OCI-LY3 (cell line): ENCODE measurements at regions not wholly inside any gene's neighbourhood (a gene's known extent, or its start where the extent isn't known, plus 50 kb on each side); places are given as distances from the start of the nearest gene placed in this dataset.

ENCODE experiments used
- H2AFZ ChIP-seq: fragments of 200-600, 300-600 bp; shearing (Covaris generic); 2 replicates; pipeline ENCODE4 v1.6.0; 2014; ENCODE audit warnings: antibody characterized with exemption, low read depth, low read length
- H3K27ac ChIP-seq: fragments of 200-600, 300-600 bp; sonication (generic); 2 replicates; pipeline ENCODE4 v1.5.1; 2014; ENCODE audit warnings: mild to moderate bottlenecking, low read length, moderate library complexity, mixed read lengths
- H3K27me3 ChIP-seq: fragments of 200-600, 300-600 bp; sonication (generic); 2 replicates; pipeline ENCODE4 v1.6.1; 2014; ENCODE audit warnings: low read depth, low read length, mixed read lengths
- H3K36me3 ChIP-seq: fragments of 200-600, 300-600 bp; sonication (generic); replicated peaks from 2 replicates; pipeline ENCODE3; 2014; ENCODE audit warnings: low read depth, low read length, mixed read lengths
- H3K4me1 ChIP-seq: fragments of 300-600, 200-600 bp; sonication (generic); 2 replicates; pipeline ENCODE4 v1.6.1; 2014; ENCODE audit warnings: low read length, mixed read lengths
- H3K4me2 ChIP-seq: fragments of 200-600, 300-600 bp; sonication (generic); 2 replicates; pipeline ENCODE4 v1.6.1; 2014; ENCODE audit warnings: low read length, mixed read lengths
- H3K4me3 ChIP-seq: fragments of 300-600, 200-600 bp; sonication (generic); 2 replicates; pipeline ENCODE4 v1.5.1; 2014; ENCODE audit warnings: antibody characterized with exemption, mild to moderate bottlenecking, low read length, moderate library complexity
- H3K79me2 ChIP-seq: fragments of 300-600, 200-600 bp; shearing (Covaris generic); 2 replicates; pipeline ENCODE4 v1.6.1; 2014; ENCODE audit warnings: mild to moderate bottlenecking, low read length, mixed read lengths
- H3K9ac ChIP-seq: fragments of 300-600, 200-600 bp; shearing (Covaris generic); 2 replicates; pipeline ENCODE4 v1.6.0; 2014; ENCODE audit warnings: mild to moderate bottlenecking, low read length, moderate library complexity
- H3K9me3 ChIP-seq: fragments of 200-600, 300-600 bp; shearing (Covaris generic); 2 replicates; pipeline ENCODE4 v1.6.1; 2014; ENCODE audit warnings: low read length, mixed read lengths; ENCODE audit not compliant: insufficient read depth
- H4K20me1 ChIP-seq: fragments of 200-600, 300-600 bp; sonication (generic); 2 replicates; pipeline ENCODE4 v1.6.1; 2016; ENCODE audit warnings: low read length, mixed read lengths; ENCODE audit not compliant: insufficient read depth
- EZH2phosphoT487 ChIP-seq: fragments of 200-600 bp; shearing (Covaris generic); IDR thresholded peaks from 2 replicates; pipeline ENCODE4 v1.6.1; 2018; ENCODE audit warnings: antibody characterized with exemption, mixed run types, low read depth
- TF ChIP-seq, protein P1 (sequence below): fragments of 200-600, 300-600 bp; sonication (generic); IDR thresholded peaks from 2 replicates; pipeline ENCODE4 v1.5.1; 2014; ENCODE audit warnings: antibody characterized with exemption, low read length, low read depth

DNA sequence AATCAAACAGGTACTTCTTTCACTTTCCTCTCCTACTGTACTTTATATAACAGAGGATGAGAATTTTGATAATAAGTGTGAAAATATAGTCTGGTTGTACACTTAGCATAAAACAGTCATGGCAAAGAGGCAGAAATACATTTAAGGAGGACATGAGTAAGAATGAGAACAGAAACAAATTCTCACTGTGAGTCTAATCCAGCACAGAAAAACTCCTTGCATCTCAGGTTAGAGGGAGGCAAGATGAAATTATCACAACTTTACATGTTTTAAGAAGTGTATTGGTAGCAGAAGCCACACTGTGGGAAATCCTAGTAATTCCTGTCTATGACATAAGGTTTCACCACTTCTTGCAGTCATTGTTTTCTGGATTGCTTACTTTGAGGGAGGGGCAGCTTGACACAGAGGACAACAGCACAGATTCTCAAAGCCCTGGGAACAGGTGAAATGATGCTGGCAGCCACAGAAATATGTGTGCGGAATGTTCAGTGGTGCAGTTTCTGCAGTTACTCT is 733.6 kb upstream of the GBE1 start:
- H3K79me2 ChIP-seq = no peaks in the 10 kb centered on the region
- H3K9me3 ChIP-seq = no peaks in the 10 kb centered on the region
- peaks cover 26% of the 10 kb centered on the region for H3K4me1 ChIP-seq
- no peak overlapping the region for H3K9ac ChIP-seq
- no peak overlapping the region; the same call in 1 of the 2 replicates for H3K4me2 ChIP-seq
- no peaks in the 10 kb centered on the region for H4K20me1 ChIP-seq
- H3K27me3 ChIP-seq = no peaks in the 10 kb centered on the region
- no peak overlapping the region for H3K4me3 ChIP-seq
- TF ChIP-seq, protein P1, sequence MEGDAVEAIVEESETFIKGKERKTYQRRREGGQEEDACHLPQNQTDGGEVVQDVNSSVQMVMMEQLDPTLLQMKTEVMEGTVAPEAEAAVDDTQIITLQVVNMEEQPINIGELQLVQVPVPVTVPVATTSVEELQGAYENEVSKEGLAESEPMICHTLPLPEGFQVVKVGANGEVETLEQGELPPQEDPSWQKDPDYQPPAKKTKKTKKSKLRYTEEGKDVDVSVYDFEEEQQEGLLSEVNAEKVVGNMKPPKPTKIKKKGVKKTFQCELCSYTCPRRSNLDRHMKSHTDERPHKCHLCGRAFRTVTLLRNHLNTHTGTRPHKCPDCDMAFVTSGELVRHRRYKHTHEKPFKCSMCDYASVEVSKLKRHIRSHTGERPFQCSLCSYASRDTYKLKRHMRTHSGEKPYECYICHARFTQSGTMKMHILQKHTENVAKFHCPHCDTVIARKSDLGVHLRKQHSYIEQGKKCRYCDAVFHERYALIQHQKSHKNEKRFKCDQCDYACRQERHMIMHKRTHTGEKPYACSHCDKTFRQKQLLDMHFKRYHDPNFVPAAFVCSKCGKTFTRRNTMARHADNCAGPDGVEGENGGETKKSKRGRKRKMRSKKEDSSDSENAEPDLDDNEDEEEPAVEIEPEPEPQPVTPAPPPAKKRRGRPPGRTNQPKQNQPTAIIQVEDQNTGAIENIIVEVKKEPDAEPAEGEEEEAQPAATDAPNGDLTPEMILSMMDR = no peak
- TF ChIP-seq EZH2phosphoT487 = no peak
- H3K36me3 ChIP-seq = no peaks in the 10 kb centered on the region
- H3K27ac ChIP-seq = no peak overlapping the region
- no peak overlapping the region for H2AFZ ChIP-seq

DNA sequence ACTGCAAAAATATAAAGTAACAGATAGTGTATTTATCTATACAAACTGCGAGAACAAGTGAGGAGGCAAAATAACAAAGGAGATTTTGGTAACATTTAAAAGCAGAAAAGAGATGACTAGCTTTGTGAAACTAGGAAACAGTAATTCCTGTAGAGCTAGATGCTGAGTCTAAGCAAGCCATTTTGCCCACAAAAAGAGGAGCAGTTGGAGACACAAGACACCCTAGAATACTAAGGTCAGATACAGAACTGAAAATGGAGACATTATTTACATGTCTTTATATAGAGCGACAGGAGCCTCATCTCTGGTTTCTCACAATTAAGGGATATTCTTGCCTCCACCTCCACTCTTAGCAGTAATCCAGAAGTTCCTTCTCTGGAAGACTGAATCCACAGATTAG is 732.4 kb upstream of the GBE1 start:
- Histone ChIP-seq H2AFZ (no peak overlapping the region), H3K27ac (no peak overlapping the region), H3K36me3 (no peaks in the 10 kb centered on the region), H3K9me3 (no peaks in the 10 kb centered on the region), H3K4me1 (peaks cover 26% of the 10 kb centered on the region), H3K4me3 (no peak overlapping the region), H3K79me2 (no peaks in the 10 kb centered on the region), H4K20me1 (no peaks in the 10 kb centered on the region), H3K27me3 (no peaks in the 10 kb centered on the region), H3K4me2 (peak overlapping the region; percentile 37), H3K9ac (no peak overlapping the region)
- TF ChIP-seq, protein P1 = no peak
- TF ChIP-seq EZH2phosphoT487 = no peak

DNA sequence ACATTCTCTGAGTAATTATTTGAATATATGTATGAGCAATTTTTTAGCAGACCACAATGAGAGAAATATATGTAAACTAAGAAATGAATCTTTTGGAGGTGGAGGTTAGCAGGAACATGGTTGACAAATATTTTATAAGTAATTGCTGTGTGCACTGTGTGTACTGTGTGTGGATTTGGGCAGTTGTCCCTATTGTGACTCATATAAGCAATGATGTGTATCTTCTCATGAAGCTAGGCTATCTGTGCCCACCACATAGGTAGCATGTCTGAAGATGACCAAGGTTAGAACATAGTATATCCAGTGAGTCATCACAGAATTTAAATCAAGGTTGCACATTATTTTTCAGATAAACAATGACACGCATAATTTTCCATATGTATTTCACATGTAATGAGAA is 713.9 kb upstream of the GBE1 start:
- H3K36me3 ChIP-seq = peaks cover 2% of the 10 kb centered on the region
- no peaks in the 10 kb centered on the region for H4K20me1 ChIP-seq
- H3K27me3 ChIP-seq = no peaks in the 10 kb centered on the region
- H3K4me2 ChIP-seq = no peak overlapping the region
- no peaks in the 10 kb centered on the region for H3K79me2 ChIP-seq
- H3K4me1 ChIP-seq = no peaks in the 10 kb centered on the region
- no peak for TF ChIP-seq EZH2phosphoT487
- TF ChIP-seq, protein P1 = no peak
- no peak overlapping the region for H3K27ac ChIP-seq
- no peak overlapping the region for H3K9ac ChIP-seq
- H3K4me3 ChIP-seq = no peak overlapping the region
- H2AFZ ChIP-seq = no peak overlapping the region
- no peaks in the 10 kb centered on the region for H3K9me3 ChIP-seq

DNA sequence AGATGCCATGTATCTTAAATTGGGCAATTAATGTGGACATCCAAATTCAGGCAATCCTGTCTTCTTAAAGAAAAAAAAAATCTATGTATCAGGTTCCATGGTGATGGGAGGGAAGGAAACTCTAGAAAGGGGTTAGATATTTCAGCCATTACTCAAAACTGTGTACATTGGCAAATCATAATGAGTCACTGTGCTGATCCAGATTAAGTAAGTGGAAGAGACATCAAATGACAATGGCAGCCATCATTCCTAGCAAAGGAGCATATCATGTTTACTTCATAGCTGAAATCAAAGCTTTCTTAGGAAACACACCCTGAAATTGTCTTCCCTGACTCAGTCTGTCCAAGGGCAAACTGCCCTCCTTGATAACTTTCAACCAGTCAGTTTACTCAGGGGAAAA is 713.3 kb upstream of the GBE1 start:
- Histone ChIP-seq H3K4me1 (no peaks in the 10 kb centered on the region), H4K20me1 (no peaks in the 10 kb centered on the region), H3K27me3 (no peaks in the 10 kb centered on the region), H2AFZ (no peak overlapping the region), H3K27ac (no peak overlapping the region), H3K79me2 (no peaks in the 10 kb centered on the region), H3K4me2 (no peak overlapping the region), H3K9ac (no peak overlapping the region), H3K9me3 (no peaks in the 10 kb centered on the region), H3K36me3 (peaks cover 2% of the 10 kb centered on the region), H3K4me3 (no peak overlapping the region)
- no peak for TF ChIP-seq EZH2phosphoT487
- TF ChIP-seq, protein P1 = no peak
